ENCODE measurements at regions not wholly inside any gene's neighbourhood (a gene's known extent, or its start where the extent isn't known, plus 50 kb on each side); places are given as distances from the start of the nearest gene placed in this dataset.

GRCh38 chr22:49530671-49531367 is 296.9 kb downstream of the BRD1 start (continued):
- no peak for TF ChIP-seq POU6F1 (CRISPR knock-in tag; IDR thresholded peaks at IDR 0.05; ENCODE audit: borderline replicate concordance, low read depth)
- TF ChIP-seq RARB (CRISPR knock-in tag; IDR thresholded peaks at IDR 0.05) = no peak
- TF ChIP-seq ISL1 (CRISPR knock-in tag; IDR thresholded peaks at IDR 0.05) = no peak
- TF ChIP-seq ZNF70 (CRISPR knock-in tag; IDR thresholded peaks at IDR 0.05) = no peak
- TF ChIP-seq CREB5 (CRISPR knock-in tag; IDR thresholded peaks at IDR 0.05; ENCODE audit: low read depth) = no peak
- TF ChIP-seq BACH2 (CRISPR knock-in tag; IDR thresholded peaks at IDR 0.05; ENCODE audit: borderline replicate concordance) = no peak
- no peak for TF ChIP-seq PPARA (CRISPR knock-in tag; IDR thresholded peaks at IDR 0.05; ENCODE audit: borderline replicate concordance)
- TF ChIP-seq ZFP30 (CRISPR knock-in tag; IDR thresholded peaks at IDR 0.05) = no peak
- TF ChIP-seq ESRRG (CRISPR knock-in tag; IDR thresholded peaks at IDR 0.05) = no peak
- TF ChIP-seq ZFP3 (CRISPR knock-in tag; IDR thresholded peaks at IDR 0.05) = no peak
- no peak for TF ChIP-seq TCF4 (CRISPR knock-in tag; IDR thresholded peaks at IDR 0.05; ENCODE audit: borderline replicate concordance)

DNA sequence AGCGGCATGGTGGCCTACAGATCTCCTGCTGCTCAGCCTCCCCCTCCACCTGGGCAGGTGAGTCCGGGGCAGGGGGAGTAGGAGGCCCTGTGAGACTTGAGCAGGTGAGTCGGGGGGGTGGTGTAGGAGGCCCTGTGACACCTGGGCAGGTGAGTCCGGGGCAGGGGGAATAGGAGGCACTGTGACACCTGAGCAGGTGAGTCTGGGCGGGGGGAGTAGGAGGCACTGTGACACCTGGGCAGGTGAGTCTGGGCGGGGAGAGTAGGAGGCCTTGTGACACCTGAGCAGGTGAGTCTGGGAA is 299.3 kb downstream of the BRD1 start:
- ATAC-seq = no peak
- TF ChIP-seq ZFP30 (CRISPR knock-in tag; IDR thresholded peaks at IDR 0.05) = no peak
- no peak for TF ChIP-seq SNAI2 (CRISPR knock-in tag; IDR thresholded peaks at IDR 0.05)
- TF ChIP-seq ARNTL (CRISPR knock-in tag; IDR thresholded peaks at IDR 0.05; ENCODE audit: borderline replicate concordance, low read depth) = no peak
- TF ChIP-seq CREB5 (CRISPR knock-in tag; IDR thresholded peaks at IDR 0.05; ENCODE audit: low read depth) = no peak
- no peak for TF ChIP-seq CSRNP3 (CRISPR knock-in tag; IDR thresholded peaks at IDR 0.05)
- TF ChIP-seq, protein P1, sequence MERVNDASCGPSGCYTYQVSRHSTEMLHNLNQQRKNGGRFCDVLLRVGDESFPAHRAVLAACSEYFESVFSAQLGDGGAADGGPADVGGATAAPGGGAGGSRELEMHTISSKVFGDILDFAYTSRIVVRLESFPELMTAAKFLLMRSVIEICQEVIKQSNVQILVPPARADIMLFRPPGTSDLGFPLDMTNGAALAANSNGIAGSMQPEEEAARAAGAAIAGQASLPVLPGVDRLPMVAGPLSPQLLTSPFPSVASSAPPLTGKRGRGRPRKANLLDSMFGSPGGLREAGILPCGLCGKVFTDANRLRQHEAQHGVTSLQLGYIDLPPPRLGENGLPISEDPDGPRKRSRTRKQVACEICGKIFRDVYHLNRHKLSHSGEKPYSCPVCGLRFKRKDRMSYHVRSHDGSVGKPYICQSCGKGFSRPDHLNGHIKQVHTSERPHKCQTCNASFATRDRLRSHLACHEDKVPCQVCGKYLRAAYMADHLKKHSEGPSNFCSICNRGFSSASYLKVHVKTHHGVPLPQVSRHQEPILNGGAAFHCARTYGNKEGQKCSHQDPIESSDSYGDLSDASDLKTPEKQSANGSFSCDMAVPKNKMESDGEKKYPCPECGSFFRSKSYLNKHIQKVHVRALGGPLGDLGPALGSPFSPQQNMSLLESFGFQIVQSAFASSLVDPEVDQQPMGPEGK (CRISPR knock-in tag; IDR thresholded peaks at IDR 0.05; ENCODE audit: borderline replicate concordance) = no peak
- TF ChIP-seq TOX (CRISPR knock-in tag; IDR thresholded peaks at IDR 0.05; ENCODE audit: borderline replicate concordance) = no peak

DNA sequence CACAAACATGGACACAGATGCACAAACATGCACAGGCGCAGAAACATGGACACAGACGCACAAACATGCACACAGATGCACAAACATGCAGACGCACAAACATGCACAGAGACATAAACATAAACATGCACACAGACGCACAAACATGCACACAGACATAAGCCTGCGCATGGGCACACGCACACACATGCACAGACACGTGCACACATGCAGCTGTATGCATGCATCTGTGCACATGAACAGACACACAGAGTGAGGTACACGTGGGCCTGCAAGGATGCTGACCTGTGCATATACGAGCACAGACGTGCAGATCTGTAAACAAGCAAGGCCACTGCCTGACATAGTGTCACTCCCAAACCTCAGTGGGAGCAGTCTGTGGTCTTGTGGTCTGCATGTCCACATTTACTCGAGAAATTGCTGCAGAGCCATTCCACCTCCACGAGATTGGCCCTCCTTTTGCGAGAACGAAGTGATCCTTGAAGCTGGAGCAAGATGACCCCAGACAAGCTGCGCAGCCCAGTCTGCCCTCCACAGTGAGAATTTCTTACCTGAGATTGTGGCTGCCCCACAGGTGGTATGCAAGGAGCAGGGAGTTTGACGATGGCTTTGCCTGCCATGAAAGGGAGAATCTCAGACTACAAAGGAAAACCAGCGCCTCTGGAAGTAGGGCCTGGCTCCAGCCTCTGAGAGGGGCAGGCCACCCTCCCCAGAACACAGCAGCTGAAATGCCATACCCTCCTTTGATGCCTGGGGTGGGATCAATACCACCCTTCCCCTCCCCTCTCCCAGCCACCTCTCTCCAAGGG is 299.9 kb downstream of the BRD1 start:
- no peak for ATAC-seq
- no peak for TF ChIP-seq TOX (CRISPR knock-in tag; IDR thresholded peaks at IDR 0.05; ENCODE audit: borderline replicate concordance)
- no peak for TF ChIP-seq TCF4 (CRISPR knock-in tag; IDR thresholded peaks at IDR 0.05; ENCODE audit: borderline replicate concordance)
- TF ChIP-seq OSR1 (CRISPR knock-in tag; IDR thresholded peaks at IDR 0.05) = no peak
- TF ChIP-seq CSDC2 (CRISPR knock-in tag; IDR thresholded peaks at IDR 0.05) = no peak
- TF ChIP-seq ESRRG (CRISPR knock-in tag; IDR thresholded peaks at IDR 0.05) = no peak
- no peak for TF ChIP-seq CREB5 (CRISPR knock-in tag; IDR thresholded peaks at IDR 0.05; ENCODE audit: low read depth)
- TF ChIP-seq ZFP3 (CRISPR knock-in tag; IDR thresholded peaks at IDR 0.05) = no peak
- TF ChIP-seq ZFP30 (CRISPR knock-in tag; IDR thresholded peaks at IDR 0.05) = no peak
- TF ChIP-seq ZC3H10 (CRISPR knock-in tag; IDR thresholded peaks at IDR 0.05) = no peak
- TF ChIP-seq RARB (CRISPR knock-in tag; IDR thresholded peaks at IDR 0.05) = no peak
- no peak for TF ChIP-seq GLIS3 (CRISPR knock-in tag; IDR thresholded peaks at IDR 0.05)
- no peak for TF ChIP-seq PPARA (CRISPR knock-in tag; IDR thresholded peaks at IDR 0.05; ENCODE audit: borderline replicate concordance)
- no peak for TF ChIP-seq BACH2 (CRISPR knock-in tag; IDR thresholded peaks at IDR 0.05; ENCODE audit: borderline replicate concordance)
- TF ChIP-seq POU6F1 (CRISPR knock-in tag; IDR thresholded peaks at IDR 0.05; ENCODE audit: borderline replicate concordance, low read depth) = no peak
- no peak for TF ChIP-seq ZNF70 (CRISPR knock-in tag; IDR thresholded peaks at IDR 0.05)
- TF ChIP-seq, protein P1 (CRISPR knock-in tag; IDR thresholded peaks at IDR 0.05; ENCODE audit: borderline replicate concordance) = no peak
- TF ChIP-seq CSRNP3 (CRISPR knock-in tag; IDR thresholded peaks at IDR 0.05) = no peak

Data from SK-N-SH treated with all-trans-retinoic acid at 6 μM for 48 hours (cell line).